ENCODE measurements at regions not wholly inside any gene's neighbourhood (a gene's known extent, or its start where the extent isn't known, plus 50 kb on each side); places are given as distances from the start of the nearest gene placed in this dataset.
"Not testable (repeated sequence)": the region's sequence is repeated elsewhere in the genome, so short reads cannot be mapped to it uniquely, and the experiment has no call there.

GRCh38 chr13:63840551-63841421 lies 2425.1 kb upstream of the PCDH20 start:
- no peak overlapping the region for H3K4me3 ChIP-seq (ENCODE audit: low read depth, low read length)
- TF ChIP-seq, protein P1, sequence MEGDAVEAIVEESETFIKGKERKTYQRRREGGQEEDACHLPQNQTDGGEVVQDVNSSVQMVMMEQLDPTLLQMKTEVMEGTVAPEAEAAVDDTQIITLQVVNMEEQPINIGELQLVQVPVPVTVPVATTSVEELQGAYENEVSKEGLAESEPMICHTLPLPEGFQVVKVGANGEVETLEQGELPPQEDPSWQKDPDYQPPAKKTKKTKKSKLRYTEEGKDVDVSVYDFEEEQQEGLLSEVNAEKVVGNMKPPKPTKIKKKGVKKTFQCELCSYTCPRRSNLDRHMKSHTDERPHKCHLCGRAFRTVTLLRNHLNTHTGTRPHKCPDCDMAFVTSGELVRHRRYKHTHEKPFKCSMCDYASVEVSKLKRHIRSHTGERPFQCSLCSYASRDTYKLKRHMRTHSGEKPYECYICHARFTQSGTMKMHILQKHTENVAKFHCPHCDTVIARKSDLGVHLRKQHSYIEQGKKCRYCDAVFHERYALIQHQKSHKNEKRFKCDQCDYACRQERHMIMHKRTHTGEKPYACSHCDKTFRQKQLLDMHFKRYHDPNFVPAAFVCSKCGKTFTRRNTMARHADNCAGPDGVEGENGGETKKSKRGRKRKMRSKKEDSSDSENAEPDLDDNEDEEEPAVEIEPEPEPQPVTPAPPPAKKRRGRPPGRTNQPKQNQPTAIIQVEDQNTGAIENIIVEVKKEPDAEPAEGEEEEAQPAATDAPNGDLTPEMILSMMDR (IDR thresholded peaks at IDR 0.05; ENCODE audit: borderline replicate concordance, insufficient read depth, low read depth, low read length), result no peak

DNA sequence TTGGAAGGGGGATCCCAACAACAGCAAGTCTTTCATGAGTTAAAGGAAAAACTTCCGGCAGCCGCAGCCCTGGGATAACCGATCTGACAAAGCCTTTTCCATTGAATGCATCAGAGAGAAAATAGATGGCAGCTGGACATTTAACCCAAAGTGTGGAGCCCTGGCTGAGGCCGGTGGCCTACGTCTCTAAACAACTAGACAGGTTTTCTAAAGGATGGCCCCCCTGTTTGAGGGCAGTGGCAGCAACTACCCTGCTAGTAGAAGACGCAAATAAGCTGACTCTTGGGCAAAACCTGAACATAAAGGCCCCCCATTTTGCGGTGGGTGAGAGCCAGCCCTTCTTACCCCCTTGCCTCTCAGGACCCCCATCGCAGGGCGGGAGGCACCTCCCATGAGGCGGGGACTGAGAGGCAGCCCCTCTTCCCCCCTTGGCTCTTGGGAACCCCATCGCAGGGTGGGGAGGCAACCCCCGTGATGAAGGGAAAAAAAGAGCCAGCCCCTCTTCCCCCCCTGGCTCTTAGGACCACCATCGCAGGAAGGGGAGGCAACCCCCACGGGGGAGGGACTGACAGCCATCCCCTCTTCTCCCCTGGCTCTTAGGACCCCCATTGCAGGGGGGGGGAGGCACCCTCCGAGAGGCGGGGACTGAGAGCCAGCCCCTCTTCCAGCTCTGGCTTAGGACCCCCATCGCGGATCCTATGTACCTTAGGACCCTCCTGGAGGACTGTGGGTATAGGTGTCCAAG lies 2422.9 kb upstream of the PCDH20 start:
- no peak overlapping the region for H3K4me3 ChIP-seq (ENCODE audit: low read depth, low read length)
- TF ChIP-seq, protein P1 (IDR thresholded peaks at IDR 0.05; ENCODE audit: borderline replicate concordance, insufficient read depth, low read depth, low read length), result no peak

DNA sequence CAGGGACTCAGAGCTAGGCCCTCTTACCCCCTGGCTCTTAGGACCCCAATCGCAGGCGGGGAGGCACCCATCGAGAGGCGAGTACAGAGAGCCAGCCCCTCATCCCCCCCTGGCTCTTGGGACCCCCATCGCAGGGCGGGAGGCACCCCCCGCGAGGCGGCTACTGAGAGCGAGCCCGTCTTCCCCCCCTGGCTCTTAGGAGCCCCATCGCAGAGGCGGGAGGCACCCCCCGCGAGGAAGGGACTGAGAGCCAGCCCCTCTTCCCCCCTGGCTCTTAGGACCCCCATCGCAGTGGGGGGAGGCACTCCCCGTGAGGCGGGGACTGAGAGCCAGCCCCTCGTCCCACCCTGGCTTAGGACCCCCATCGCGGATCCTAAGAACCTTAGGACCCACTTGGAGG lies 2422.1 kb upstream of the PCDH20 start:
- H3K4me3 ChIP-seq (ENCODE audit: low read depth, low read length), result not testable (repeated sequence)

DNA sequence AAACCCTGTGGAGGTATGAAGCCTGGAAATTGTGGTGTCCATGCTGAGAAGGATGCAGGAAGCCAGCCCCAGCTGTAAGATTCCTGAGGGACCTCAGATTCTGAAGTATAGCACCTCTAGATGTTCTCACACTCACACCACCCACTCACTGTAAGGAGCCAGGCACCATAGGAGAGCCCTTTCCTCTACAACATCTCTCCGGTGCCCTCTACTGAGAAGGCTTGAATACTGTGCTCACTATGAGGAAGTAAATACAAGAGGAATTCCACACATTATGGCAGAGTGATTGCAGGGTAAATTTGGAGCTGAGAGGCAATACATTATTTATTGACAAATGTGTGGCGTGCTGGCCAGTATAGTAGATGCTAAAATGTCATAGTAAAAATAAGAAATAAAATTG lies 2414.0 kb upstream of the PCDH20 start:
- H3K4me3 ChIP-seq (ENCODE audit: low read depth, low read length), result not testable (repeated sequence)

GRCh38 chr13:63821785-63822184 lies 2406.1 kb upstream of the PCDH20 start:
- not testable (repeated sequence) for H3K4me3 ChIP-seq (ENCODE audit: low read depth, low read length)

DNA sequence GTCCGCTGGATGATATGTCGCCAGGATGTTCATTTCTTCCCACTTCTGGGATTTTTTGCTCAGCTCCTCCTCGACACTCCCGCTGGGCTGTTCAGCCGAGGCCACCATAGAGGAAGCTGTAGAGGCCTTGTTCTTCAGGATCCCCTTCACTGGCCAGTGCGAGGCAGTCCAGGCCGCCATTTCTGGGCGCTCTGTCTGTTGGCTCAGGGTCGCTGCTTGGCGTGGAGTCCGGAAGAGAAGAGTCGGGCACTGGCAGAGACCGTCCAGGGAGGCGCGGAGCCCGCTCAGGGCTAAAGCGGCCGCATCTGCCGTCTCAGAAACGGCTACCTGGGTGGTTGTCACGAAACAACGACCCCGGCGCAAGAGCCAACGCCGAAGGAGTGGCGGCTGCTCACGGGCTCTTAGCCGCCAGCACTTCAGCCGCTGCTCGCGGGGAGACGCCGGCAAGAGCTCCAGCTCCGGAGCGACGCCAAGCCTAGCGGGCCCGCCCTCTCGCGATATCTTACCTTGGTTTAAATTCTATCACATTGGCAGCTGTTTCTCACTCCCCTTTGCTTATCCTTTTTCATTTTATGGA lies 2395.9 kb upstream of the PCDH20 start:
- H3K4me3 ChIP-seq (ENCODE audit: low read depth, low read length), result not testable (repeated sequence)

- not testable (repeated sequence) for H3K4me3 ChIP-seq (ENCODE audit: low read depth, low read length)
Measured at GRCh38 chr13:63791134-63791533, 2375.5 kb upstream of the PCDH20 start.

DNA sequence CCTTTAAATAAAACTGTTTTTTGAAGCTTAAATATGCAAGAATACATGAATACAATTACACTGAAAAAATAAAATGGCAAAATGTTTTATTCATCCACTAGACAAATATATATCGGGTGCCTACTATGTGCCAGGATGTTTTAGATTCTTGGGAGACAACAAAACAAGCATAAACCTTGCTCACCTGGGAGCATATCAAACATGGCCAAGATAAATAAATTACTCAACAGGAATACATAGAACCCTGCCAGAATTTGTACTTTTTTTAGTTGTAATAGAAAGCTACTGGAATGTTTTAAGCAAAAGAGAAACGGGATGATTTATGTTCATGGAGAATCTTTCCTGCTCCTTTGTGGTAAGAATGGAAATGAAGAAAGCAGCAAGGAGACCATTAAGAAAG lies 2358.5 kb upstream of the PCDH20 start:
- H3K4me3 ChIP-seq (ENCODE audit: low read depth, low read length), result no peak overlapping the region
- TF ChIP-seq, protein P1 (IDR thresholded peaks at IDR 0.05; ENCODE audit: borderline replicate concordance, insufficient read depth, low read depth, low read length), result no peak

DNA sequence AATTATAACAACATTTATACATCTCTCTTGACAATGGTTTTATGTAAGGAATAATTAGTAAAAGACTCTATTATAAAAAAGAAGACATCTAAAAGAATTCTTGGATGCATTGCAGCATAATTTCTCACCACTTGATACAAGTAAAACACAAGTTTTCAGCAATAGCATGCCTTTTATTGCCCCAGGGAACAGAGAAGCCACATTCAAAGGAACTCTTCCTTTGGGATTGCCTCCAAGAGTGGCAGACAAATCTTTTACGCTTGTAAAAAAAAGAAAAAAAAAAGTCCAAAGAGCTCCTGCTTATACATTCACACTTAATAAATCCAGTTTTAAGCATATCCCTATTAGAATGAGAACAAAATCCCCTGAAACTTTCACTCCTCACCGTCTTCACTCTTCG lies 2357.8 kb upstream of the PCDH20 start:
- TF ChIP-seq, protein P1 (IDR thresholded peaks at IDR 0.05; ENCODE audit: borderline replicate concordance, insufficient read depth, low read depth, low read length), result no peak
- no peak overlapping the region for H3K4me3 ChIP-seq (ENCODE audit: low read depth, low read length)

DNA sequence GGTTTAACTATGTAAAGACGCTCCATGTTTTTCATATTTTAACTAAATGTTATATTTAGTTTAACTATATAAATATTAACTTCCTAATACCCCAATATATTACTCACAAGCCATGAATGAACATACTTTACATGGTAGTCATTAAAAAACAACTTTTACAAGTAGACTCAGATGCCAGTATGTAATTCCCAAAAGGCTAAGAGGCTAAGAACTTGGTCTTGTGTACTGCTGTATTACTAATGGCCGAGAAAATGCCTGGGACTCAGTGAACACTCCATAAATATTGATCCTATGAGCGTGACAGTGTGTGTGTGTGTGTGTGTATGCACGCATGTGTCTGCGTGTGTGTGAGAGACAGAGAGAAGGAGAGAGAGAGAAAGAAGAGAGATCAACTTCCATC lies 2342.0 kb upstream of the PCDH20 start:
- not testable (repeated sequence) for H3K4me3 ChIP-seq (ENCODE audit: low read depth, low read length)

DNA sequence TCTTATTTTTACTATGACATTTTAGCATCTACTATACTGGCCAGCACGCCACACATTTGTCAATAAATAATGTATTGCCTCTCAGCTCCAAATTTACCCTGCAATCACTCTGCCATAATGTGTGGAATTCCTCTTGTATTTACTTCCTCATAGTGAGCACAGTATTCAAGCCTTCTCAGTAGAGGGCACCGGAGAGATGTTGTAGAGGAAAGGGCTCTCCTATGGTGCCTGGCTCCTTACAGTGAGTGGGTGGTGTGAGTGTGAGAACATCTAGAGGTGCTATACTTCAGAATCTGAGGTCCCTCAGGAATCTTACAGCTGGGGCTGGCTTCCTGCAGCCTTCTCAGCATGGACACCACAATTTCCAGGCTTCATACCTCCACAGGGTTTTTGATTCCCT lies 2334.2 kb upstream of the PCDH20 start:
- not testable (repeated sequence) for H3K4me3 ChIP-seq (ENCODE audit: low read depth, low read length)

DNA sequence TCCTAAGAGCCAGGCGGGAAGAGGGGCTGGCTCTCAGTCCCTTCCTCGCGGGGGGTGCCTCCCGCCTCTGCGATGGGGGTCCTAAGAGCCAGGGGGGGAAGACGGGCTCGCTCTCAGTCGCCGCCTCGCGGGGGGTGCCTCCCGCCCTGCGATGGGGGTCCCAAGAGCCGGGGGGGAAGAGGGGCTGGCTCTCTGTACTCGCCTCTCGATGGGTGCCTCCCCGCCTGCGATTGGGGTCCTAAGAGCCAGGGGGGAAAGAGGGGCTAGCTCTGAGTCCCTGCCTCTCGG lies 2326.1 kb upstream of the PCDH20 start:
- H3K4me3 ChIP-seq (ENCODE audit: low read depth, low read length), result not testable (repeated sequence)
